GM19043 (cell line): ENCODE measurements at regions not wholly inside any gene's neighbourhood (a gene's known extent, or its start where the extent isn't known, plus 50 kb on each side); places are given as distances from the start of the nearest gene placed in this dataset.

ENCODE experiments used
- ATAC-seq: cut with Tn5 transposase; IDR thresholded peaks from one replicate; pipeline ENCODE4 v1.9.1; 2021; ENCODE audit warnings: low read depth; ENCODE audit not compliant: unreplicated experiment

- no peak for ATAC-seq
Measured at GRCh38 chr15:61798631-61799030, 261.6 kb downstream of the VPS13C start.

GRCh38 chr15:61796056-61796455 lies 264.2 kb downstream of the VPS13C start:
- ATAC-seq: no peak

GRCh38 chr15:61794881-61795280 lies 265.4 kb downstream of the VPS13C start:
- ATAC-seq: no peak

GRCh38 chr15:61794276-61794675 lies 266.0 kb downstream of the VPS13C start:
- ATAC-seq: no peak

GRCh38 chr15:61784734-61785133 lies 275.5 kb downstream of the VPS13C start:
- ATAC-seq: no peak

GRCh38 chr15:61780278-61780980 lies 279.8 kb downstream of the VPS13C start:
- no peak for ATAC-seq

- no peak for ATAC-seq
Measured at GRCh38 chr15:61777689-61778088, 282.6 kb downstream of the VPS13C start.

GRCh38 chr15:61769557-61769956 lies 290.7 kb downstream of the VPS13C start:
- ATAC-seq: no peak

- no peak for ATAC-seq
Measured at GRCh38 chr15:61768131-61768530, 292.1 kb downstream of the VPS13C start.

- no peak for ATAC-seq
Measured at GRCh38 chr15:61764981-61765380, 295.3 kb downstream of the VPS13C start.

- no peak for ATAC-seq
Measured at GRCh38 chr15:61764141-61764540, 296.1 kb downstream of the VPS13C start.

- ATAC-seq: no peak
Measured at GRCh38 chr15:61762676-61763075, 297.6 kb downstream of the VPS13C start.

GRCh38 chr15:61759639-61760038 lies 300.6 kb downstream of the VPS13C start:
- ATAC-seq: no peak

- no peak for ATAC-seq
Measured at GRCh38 chr15:61756071-61756820, 304.0 kb downstream of the VPS13C start.

GRCh38 chr15:61755467-61755866 lies 304.8 kb downstream of the VPS13C start:
- no peak for ATAC-seq

- ATAC-seq: no peak
Measured at GRCh38 chr15:61753018-61753710, 307.1 kb downstream of the VPS13C start.

- ATAC-seq: no peak
Measured at GRCh38 chr15:61752001-61752400, 308.2 kb downstream of the VPS13C start.

GRCh38 chr15:61750271-61751084 lies 309.8 kb downstream of the VPS13C start:
- no peak for ATAC-seq

- no peak for ATAC-seq
Measured at GRCh38 chr15:61749169-61749568, 311.1 kb downstream of the VPS13C start.

- no peak for ATAC-seq
Measured at GRCh38 chr15:61748529-61748928, 311.7 kb downstream of the VPS13C start.

GRCh38 chr15:61746589-61746988 lies 313.7 kb downstream of the VPS13C start:
- ATAC-seq: no peak
